Psoas muscle (tissue), 7 donors: ENCODE measurements at regions not wholly inside any gene's neighbourhood (a gene's known extent, or its start where the extent isn't known, plus 50 kb on each side); places are given as distances from the start of the nearest gene placed in this dataset.

ENCODE experiments used
- ATAC-seq, 4 donors: fragments of 200-7000 bp; cut with Tn5 transposase; one replicate each; pipeline ENCODE4 v1.9.1; 2020; ENCODE audit warnings: moderate library complexity in 3 of 4, mild to moderate bottlenecking in 2 of 4
- DNase-seq, 2 donors: peaks; one replicate each; pipeline ENCODE4 v3.0.0-alpha.2; 2020
- H3K27ac ChIP-seq: fragments of 200-600 bp; one replicate; pipeline ENCODE4 v1.8.0; 2022
- H3K27me3 ChIP-seq, 3 donors: fragments of 200-600 bp in 1 of 3; one replicate each; pipeline versions ENCODE4 v1.6.1 to v1.8.0; 2013 to 2022; ENCODE audit warnings: low read length in 2 of 3, mild to moderate bottlenecking in 2 of 3, moderate library complexity in 1 of 3; ENCODE audit not compliant: insufficient read depth in 3 of 3
- H3K36me3 ChIP-seq, 2 donors: fragments of 200-600 bp in 1 of 2; one replicate each; pipeline versions ENCODE4 v1.6.1 to v1.8.0; 2013 to 2022; ENCODE audit warnings: low read depth in 1 of 2, mild to moderate bottlenecking in 1 of 2, moderate library complexity in 1 of 2; ENCODE audit not compliant: insufficient read depth in 1 of 2
- H3K4me1 ChIP-seq: fragments of 200-600 bp; one replicate; pipeline ENCODE4 v1.8.0; 2022
- H3K4me3 ChIP-seq: fragments of 200-600 bp; one replicate; pipeline ENCODE4 v1.8.0; 2022; ENCODE audit warnings: mild to moderate bottlenecking
- H3K9me3 ChIP-seq: fragments of 200-600 bp; one replicate; pipeline ENCODE4 v1.8.0; 2022
- WGBS, 3 donors: extraction: QIAGEN DNeasy Blood & Tissue Kit; methylation state at CpG; one replicate each; pipeline versions ENCODE4 v1.1.6 to v1.1.7; 2013; 5-methylcytosine and 5-hydroxymethylcytosine counted together
- intact Hi-C, 2 donors: fragments of 100-400 bp; cut with DNase I; formaldehyde crosslinking; loops; one replicate each; pipeline versions ENCODE4 v1.11.0 to v1.14.2; 2022
- TF ChIP-seq, protein P1 (sequence below): fragments of 200-600 bp; IDR thresholded peaks from one replicate; pipeline ENCODE4 v1.8.0; 2022; ENCODE audit warnings: antibody characterized with exemption
- donor health status: healthy with polysubstance abuse.
- donor health status: DM: no; HTN: no; CAD: no; lungs with moderate emphysema.
- donor health status: Bipolar disorder and iron deficiency.
- donor health status: healthy.
- donor health status: DM: yes; HTN: yes; CAD: no.
- donor health status: DM: no; HTN: no; CAD: no.
- donor health status: DM: yes; HTN: yes; CAD: no.

GRCh38 chr22:27159716-27160295 lies 502.4 kb downstream of the MIAT start:
- no peak overlapping the region for H3K4me3 ChIP-seq
- H3K9me3 ChIP-seq: no peaks in the 10 kb centered on the region
- DNase-seq (no peak), ATAC-seq (no peak)
- TF ChIP-seq, protein P1, sequence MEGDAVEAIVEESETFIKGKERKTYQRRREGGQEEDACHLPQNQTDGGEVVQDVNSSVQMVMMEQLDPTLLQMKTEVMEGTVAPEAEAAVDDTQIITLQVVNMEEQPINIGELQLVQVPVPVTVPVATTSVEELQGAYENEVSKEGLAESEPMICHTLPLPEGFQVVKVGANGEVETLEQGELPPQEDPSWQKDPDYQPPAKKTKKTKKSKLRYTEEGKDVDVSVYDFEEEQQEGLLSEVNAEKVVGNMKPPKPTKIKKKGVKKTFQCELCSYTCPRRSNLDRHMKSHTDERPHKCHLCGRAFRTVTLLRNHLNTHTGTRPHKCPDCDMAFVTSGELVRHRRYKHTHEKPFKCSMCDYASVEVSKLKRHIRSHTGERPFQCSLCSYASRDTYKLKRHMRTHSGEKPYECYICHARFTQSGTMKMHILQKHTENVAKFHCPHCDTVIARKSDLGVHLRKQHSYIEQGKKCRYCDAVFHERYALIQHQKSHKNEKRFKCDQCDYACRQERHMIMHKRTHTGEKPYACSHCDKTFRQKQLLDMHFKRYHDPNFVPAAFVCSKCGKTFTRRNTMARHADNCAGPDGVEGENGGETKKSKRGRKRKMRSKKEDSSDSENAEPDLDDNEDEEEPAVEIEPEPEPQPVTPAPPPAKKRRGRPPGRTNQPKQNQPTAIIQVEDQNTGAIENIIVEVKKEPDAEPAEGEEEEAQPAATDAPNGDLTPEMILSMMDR: no peak
- H3K4me1 ChIP-seq: no peaks in the 10 kb centered on the region
- H3K27ac ChIP-seq: no peak overlapping the region
- intact Hi-C loops: no loop called here
- H3K36me3 ChIP-seq: no peaks in the 10 kb centered on the region
- WGBS, 3 donors: 78 to 80% (median 78%) methylated on average over 10 of the region's 10 CpGs
- peaks cover 0 to 57% (median 0%) of the 10 kb centered on the region in 3 donors for H3K27me3 ChIP-seq

DNA sequence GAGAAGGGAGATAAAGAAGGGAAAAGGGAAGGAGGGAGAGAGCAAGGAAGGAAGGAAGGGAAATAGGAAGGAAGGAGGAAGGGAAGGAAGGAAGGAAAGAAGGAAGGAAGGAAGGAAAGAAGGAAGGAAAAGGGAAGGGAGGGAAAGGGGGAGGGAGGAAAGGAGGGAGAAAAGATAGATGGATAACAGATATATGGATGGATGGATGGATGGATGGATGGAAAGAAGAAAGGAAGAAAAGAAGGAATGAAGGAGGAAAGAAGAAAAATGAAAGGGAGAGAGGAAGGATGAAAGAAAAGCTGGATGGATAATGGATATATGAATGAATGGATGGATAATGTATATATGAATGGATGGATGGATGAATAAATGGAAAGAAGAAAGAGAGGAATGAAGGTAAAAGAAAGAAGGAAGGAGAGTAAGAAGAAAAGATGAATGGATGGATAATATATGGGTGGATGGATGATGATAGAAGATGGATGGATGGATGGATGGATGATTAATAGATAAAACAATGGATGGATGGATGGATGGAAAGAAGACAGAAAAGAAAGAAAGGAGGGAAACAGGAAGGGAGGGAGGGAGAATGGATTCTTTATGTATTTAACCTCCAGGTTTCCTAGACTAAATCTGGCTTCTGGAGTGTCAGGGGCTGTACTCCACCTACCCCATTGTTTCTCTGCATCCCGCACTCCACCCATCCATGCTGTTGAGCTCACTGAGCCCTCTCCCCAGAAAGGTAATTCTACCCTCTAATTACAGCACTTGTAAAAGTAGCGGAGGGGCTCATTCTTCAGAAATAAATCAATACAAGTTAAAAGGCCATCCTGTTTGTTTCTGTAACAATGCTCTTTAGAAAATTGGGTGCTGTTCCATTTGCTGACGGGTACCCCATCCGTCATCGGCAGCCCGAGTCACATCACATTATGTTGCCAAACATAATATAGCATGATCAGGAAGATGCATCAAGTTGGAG lies 506.1 kb downstream of the MIAT start:
- peaks cover 0 to 57% (median 0%) of the 10 kb centered on the region in 3 donors for H3K27me3 ChIP-seq
- intact Hi-C loops: no loop called here
- no peaks in the 10 kb centered on the region for H3K4me1 ChIP-seq
- H3K36me3 ChIP-seq: no peaks in the 10 kb centered on the region
- 56 to 71% (median 64%) methylated on average over 6 of the region's 6 CpGs for WGBS, 3 donors
- H3K9me3 ChIP-seq: no peaks in the 10 kb centered on the region
- TF ChIP-seq, protein P1: no peak
- ATAC-seq (no peak), DNase-seq (no peak)
- H3K4me3 ChIP-seq: no peak overlapping the region
- H3K27ac ChIP-seq: no peak overlapping the region

DNA sequence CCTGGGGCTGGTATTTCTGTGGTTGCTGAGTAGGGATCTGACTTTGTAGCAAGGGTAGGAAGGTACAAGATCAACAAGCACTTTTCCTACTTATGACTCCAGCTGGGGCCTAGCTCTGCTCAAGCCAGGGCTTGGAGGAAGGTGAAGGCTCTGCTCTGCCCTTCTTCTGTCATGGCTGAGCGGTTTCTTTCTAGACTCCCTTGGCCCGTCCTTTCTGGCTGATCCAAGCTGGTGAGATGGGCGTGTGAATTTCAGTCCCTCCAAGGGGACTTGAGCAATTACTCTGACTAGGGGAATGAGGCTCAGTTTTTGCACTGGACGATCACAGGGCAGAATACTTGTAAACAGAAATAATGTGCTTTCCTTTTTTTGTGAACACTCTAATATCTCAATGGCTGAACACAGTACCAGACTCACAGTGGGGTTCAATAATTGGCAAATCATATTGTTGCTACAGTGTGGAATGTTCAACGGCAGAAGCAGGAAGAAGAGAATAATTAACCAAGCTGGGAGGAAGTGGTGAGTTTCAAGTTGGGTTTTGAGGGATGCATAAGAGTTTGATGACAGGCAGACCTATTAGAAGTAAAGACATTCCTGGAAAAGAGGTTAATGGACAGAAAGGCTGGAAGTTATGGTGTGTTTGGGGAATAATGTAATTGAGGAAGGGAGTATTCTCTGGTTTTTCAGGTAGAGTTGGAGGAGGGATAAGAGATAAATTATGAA lies 507.6 kb downstream of the MIAT start:
- Histone ChIP-seq H3K36me3 (no peaks in the 10 kb centered on the region), H3K4me3 (no peak overlapping the region), H3K4me1 (no peaks in the 10 kb centered on the region), H3K9me3 (no peaks in the 10 kb centered on the region), H3K27me3 (peaks cover 0 to 49% (median 0%) of the 10 kb centered on the region in 3 donors), H3K27ac (no peak overlapping the region)
- TF ChIP-seq, protein P1: no peak
- ATAC-seq (no peak), DNase-seq (no peak)
- 81 to 82% (median 82%) methylated on average over 5 of the region's 5 CpGs for WGBS, 3 donors
- intact Hi-C loops: no loop called here

DNA sequence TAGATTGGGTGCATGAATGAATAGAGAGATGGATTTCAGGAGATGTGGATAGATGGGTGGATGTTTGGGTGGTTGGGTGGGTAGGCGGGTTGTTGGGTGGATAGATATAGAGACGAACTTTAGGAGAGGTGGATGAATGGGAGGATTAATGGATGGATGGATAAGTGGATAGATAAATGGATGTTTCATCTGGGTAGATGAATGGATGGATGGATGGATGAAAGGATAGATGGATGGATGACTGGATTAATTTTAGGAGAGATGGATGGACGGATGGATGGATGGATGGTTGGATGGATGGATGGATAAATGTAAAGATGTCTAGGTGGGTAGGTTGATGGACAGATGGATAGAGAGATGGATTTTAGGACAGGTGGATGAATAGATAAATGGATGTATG lies 511.3 kb downstream of the MIAT start:
- DNase-seq (no peak), ATAC-seq (no peak)
- Histone ChIP-seq H3K4me1 (no peaks in the 10 kb centered on the region), H3K4me3 (no peak overlapping the region), H3K9me3 (no peaks in the 10 kb centered on the region), H3K36me3 (no peaks in the 10 kb centered on the region), H3K27ac (no peak overlapping the region), H3K27me3 (peaks cover 0 to 25% (median 0%) of the 10 kb centered on the region in 3 donors)
- intact Hi-C loops: no loop called here
- 69 to 85% (median 71%) methylated on average over 3 of the region's 3 CpGs for WGBS, 3 donors
- TF ChIP-seq, protein P1: no peak
